ENCODE measurements at regions not wholly inside any gene's neighbourhood (a gene's known extent, or its start where the extent isn't known, plus 50 kb on each side); places are given as distances from the start of the nearest gene placed in this dataset.

- TF ChIP-seq CTCF (conservative IDR thresholded peaks at IDR 0.05; ENCODE audit: low read depth, low read length) (no peak), RAD21 (IDR thresholded peaks at IDR 0.05; ENCODE audit: low read length) (no peak), MXI1 (IDR thresholded peaks at IDR 0.05; ENCODE audit: borderline replicate concordance, low read depth, low read length) (no peak), MAZ (IDR thresholded peaks at IDR 0.05; ENCODE audit: borderline replicate concordance, low read depth, low read length) (no peak), POLR2A (IDR thresholded peaks at IDR 0.05; ENCODE audit: low read depth, low read length) (no peak), ELK1 (IDR thresholded peaks at IDR 0.05; ENCODE audit: borderline replicate concordance, low read depth, low read length) (no peak), RFX5 (IDR thresholded peaks at IDR 0.05; ENCODE audit: low read depth, low read length) (no peak)
Measured at GRCh38 chr20:61109221-61109805, 142.7 kb upstream of the CDH4 start.
